SU-DHL-6 (cell line): ENCODE measurements at regions not wholly inside any gene's neighbourhood (a gene's known extent, or its start where the extent isn't known, plus 50 kb on each side); places are given as distances from the start of the nearest gene placed in this dataset.
"Not testable (repeated sequence)": the region's sequence is repeated elsewhere in the genome, so short reads cannot be mapped to it uniquely, and the experiment has no call there.

Source experiments
- H2AFZ ChIP-seq: fragments of 200-600 bp; sonication (generic); 2 replicates; pipeline ENCODE4 v1.6.1; 2014; ENCODE audit warnings: low read depth, mild to moderate bottlenecking, moderate library complexity, mixed read lengths, antibody characterized with exemption, low read length; ENCODE audit not compliant: severe bottlenecking
- H3F3A ChIP-seq: fragments of 200-600 bp; shearing (Covaris generic); 2 replicates; pipeline ENCODE4 v1.6.0; 2016; ENCODE audit warnings: antibody characterized with exemption, mild to moderate bottlenecking; ENCODE audit not compliant: insufficient read depth
- H3K27ac ChIP-seq: fragments of 200-600 bp; sonication (generic); 2 replicates; pipeline ENCODE4 v1.5.1; 2016; ENCODE audit warnings: low read depth, mild to moderate bottlenecking, low read length, moderate library complexity, mixed read lengths
- H3K27me3 ChIP-seq: fragments of 200-600 bp; sonication (generic), shearing (Covaris generic); 2 replicates; pipeline ENCODE4 v1.6.0; 2014; ENCODE audit warnings: mild to moderate bottlenecking, low read length
- H3K36me3 ChIP-seq: fragments of 200-600 bp; sonication (generic); 2 replicates; pipeline ENCODE4 v1.6.1; 2014; ENCODE audit warnings: mild to moderate bottlenecking, low read length, mixed read lengths
- H3K4me2 ChIP-seq: fragments of 300-600, 200-600 bp; shearing (Covaris generic), sonication (generic); 2 replicates; pipeline ENCODE4 v1.6.0; 2014; ENCODE audit warnings: low read length, low read depth, mild to moderate bottlenecking; ENCODE audit not compliant: poor library complexity, severe bottlenecking
- H3K4me3 ChIP-seq: fragments of 200-600 bp; sonication (generic); 2 replicates; pipeline ENCODE4 v1.5.1; 2014; ENCODE audit warnings: antibody characterized with exemption, low read length, mild to moderate bottlenecking, mixed read lengths; ENCODE audit not compliant: insufficient read depth, poor library complexity, severe bottlenecking
- H3K79me2 ChIP-seq: fragments of 200-600 bp; sonication (generic); 2 replicates; pipeline ENCODE4 v1.6.1; 2014; ENCODE audit warnings: mild to moderate bottlenecking, low read length, moderate library complexity; ENCODE audit not compliant: insufficient read depth
- H3K9ac ChIP-seq: fragments of 200-600 bp; sonication (generic); 2 replicates; pipeline ENCODE4 v1.7.0; 2014; ENCODE audit warnings: mild to moderate bottlenecking, low read length
- H3K9me2 ChIP-seq: fragments of 200-600 bp; sonication (generic); replicated peaks from 2 replicates; pipeline ENCODE4 v1.6.1; 2014; ENCODE audit warnings: low read length; ENCODE audit not compliant: insufficient read depth
- H3K9me3 ChIP-seq: fragments of 200-600 bp; sonication (generic); 2 replicates; pipeline ENCODE4 v1.6.1; 2014; ENCODE audit warnings: low read length, mixed read lengths; ENCODE audit not compliant: insufficient read depth
- H4K20me1 ChIP-seq: fragments of 200-600 bp; sonication (generic); 2 replicates; pipeline ENCODE4 v1.6.1; 2014; ENCODE audit warnings: low read depth, mild to moderate bottlenecking, antibody characterized with exemption, low read length, moderate library complexity, mixed read lengths
- EZH2phosphoT487 ChIP-seq: fragments of 200-600 bp; sonication (generic), shearing (Covaris generic); conservative IDR thresholded peaks from 2 replicates; pipeline ENCODE4 v1.6.1; 2018; ENCODE audit warnings: mild to moderate bottlenecking, antibody characterized with exemption, low read length, moderate library complexity, mixed read lengths
- TF ChIP-seq, protein P1 (sequence below): fragments of 200-600 bp; sonication (generic); IDR thresholded peaks from one replicate; pipeline ENCODE4 v1.5.1; 2017; ENCODE audit warnings: antibody characterized with exemption, mild to moderate bottlenecking, low read length, moderate library complexity; ENCODE audit not compliant: insufficient read depth, poor library complexity, severe bottlenecking

DNA sequence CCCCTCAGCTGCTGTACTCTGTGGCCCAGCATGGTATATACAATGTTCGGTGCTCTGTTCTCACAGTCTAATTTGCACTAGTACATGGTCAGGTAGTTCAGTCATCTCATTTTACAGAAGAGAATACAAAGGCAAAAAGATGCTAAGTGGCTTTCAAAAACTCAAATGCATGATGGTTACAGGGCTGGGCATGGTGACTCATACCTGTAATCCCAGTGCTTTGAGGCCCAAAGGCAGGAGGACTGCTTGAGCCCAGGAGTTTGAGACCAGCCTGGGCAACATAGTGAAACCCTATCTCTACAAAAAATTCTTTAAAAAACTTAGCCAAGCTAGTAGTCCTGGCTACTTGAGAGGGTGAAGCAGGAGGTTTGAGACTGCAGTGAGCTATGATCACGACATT lies 210.5 kb upstream of the KIT start:
- Histone ChIP-seq H3K27ac (no peak overlapping the region), H3K4me2 (no peak overlapping the region), H3K4me3 (no peak overlapping the region), H3K9me2 (no peaks in the 10 kb centered on the region), H3F3A (no peaks in the 10 kb centered on the region), H3K79me2 (no peaks in the 10 kb centered on the region), H2AFZ (no peak overlapping the region), H4K20me1 (no peaks in the 10 kb centered on the region), H3K9ac (no peak overlapping the region), H3K36me3 (no peaks in the 10 kb centered on the region), H3K9me3 (no peaks in the 10 kb centered on the region), H3K27me3 (no peaks in the 10 kb centered on the region)
- TF ChIP-seq, protein P1, sequence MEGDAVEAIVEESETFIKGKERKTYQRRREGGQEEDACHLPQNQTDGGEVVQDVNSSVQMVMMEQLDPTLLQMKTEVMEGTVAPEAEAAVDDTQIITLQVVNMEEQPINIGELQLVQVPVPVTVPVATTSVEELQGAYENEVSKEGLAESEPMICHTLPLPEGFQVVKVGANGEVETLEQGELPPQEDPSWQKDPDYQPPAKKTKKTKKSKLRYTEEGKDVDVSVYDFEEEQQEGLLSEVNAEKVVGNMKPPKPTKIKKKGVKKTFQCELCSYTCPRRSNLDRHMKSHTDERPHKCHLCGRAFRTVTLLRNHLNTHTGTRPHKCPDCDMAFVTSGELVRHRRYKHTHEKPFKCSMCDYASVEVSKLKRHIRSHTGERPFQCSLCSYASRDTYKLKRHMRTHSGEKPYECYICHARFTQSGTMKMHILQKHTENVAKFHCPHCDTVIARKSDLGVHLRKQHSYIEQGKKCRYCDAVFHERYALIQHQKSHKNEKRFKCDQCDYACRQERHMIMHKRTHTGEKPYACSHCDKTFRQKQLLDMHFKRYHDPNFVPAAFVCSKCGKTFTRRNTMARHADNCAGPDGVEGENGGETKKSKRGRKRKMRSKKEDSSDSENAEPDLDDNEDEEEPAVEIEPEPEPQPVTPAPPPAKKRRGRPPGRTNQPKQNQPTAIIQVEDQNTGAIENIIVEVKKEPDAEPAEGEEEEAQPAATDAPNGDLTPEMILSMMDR: no peak
- TF ChIP-seq EZH2phosphoT487: no peak

DNA sequence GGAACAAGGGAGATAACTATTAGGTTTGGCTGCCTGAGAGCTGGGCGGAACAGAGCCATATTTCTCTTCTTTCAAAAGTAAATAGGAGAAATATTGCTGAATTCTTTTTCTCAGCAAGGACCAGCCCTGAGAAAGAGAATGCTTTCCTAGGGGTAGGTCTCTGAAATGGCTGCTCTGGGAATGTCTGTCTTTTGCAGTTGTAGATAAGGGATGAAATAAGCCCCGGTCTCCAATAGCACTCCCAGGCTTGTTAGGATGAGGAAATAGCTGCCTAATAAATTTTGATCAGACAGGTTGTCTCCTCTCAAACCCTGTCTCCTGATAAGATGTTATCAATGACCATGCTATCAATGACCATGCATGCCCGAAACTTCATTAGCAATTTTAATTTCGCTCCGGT lies 207.8 kb upstream of the KIT start:
- Histone ChIP-seq H3K9me2 (no peaks in the 10 kb centered on the region), H4K20me1 (no peaks in the 10 kb centered on the region), H3K9me3 (no peaks in the 10 kb centered on the region), H3K4me2 (no peak overlapping the region), H3K4me3 (no peak overlapping the region), H3F3A (no peaks in the 10 kb centered on the region), H3K79me2 (no peaks in the 10 kb centered on the region), H2AFZ (no peak overlapping the region), H3K27ac (no peak overlapping the region), H3K27me3 (no peaks in the 10 kb centered on the region), H3K36me3 (no peaks in the 10 kb centered on the region), H3K9ac (no peak overlapping the region)
- no peak for TF ChIP-seq EZH2phosphoT487

DNA sequence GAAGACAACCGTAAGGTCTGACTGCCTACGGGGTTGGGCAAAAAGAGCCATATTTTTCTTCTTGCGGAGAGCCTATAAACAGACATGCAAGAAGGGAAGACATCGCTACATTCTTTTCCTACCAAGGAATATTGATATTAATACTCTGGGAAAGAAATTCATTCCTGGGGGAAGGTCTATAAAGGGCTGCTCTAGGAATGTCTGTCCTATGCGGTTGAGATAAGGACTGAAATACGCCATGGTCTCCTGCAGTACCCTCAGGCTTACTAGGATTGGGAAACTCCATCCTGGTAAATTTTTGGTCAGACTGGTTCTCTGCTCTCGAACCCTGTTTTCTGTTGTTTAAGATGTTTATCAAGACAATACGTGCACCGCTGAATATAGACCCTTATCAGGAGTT lies 190.8 kb upstream of the KIT start:
- H3K36me3 ChIP-seq, H3F3A ChIP-seq, H3K9me3 ChIP-seq, H3K79me2 ChIP-seq, H4K20me1 ChIP-seq, H3K27ac ChIP-seq, H3K4me2 ChIP-seq, H3K4me3 ChIP-seq, H3K9me2 ChIP-seq, H3K9ac ChIP-seq, H2AFZ ChIP-seq, H3K27me3 ChIP-seq: not testable (repeated sequence)

DNA sequence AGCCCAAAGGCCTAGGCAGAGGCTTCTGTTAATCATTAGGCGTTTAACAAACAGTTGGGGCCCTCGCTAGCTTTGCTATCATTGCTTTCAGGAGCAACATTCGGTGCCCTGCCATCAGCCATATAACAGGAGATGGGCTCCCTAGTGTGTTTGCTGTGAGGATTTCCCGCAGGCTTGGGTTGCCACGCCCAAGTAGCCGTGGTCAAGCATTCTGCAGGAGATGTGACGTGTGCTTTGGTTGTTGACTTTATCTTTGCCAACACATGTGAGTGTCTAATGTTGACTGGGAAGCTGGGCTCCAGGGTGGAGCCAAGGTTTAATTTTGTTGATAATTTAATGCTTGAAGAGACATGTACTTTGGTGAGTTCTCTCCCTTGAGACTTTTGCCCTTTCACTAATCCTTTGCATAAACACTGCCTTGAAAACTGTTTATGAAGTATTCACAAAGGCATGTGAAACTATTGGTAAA lies 184.6 kb upstream of the KIT start:
- Histone ChIP-seq H3K27ac (no peak overlapping the region), H3K4me2 (no peak overlapping the region), H3F3A (no peaks in the 10 kb centered on the region), H3K9ac (no peak overlapping the region), H3K36me3 (no peaks in the 10 kb centered on the region), H3K79me2 (no peaks in the 10 kb centered on the region), H2AFZ (no peak overlapping the region), H4K20me1 (no peaks in the 10 kb centered on the region), H3K9me3 (no peaks in the 10 kb centered on the region), H3K9me2 (no peaks in the 10 kb centered on the region), H3K4me3 (no peak overlapping the region), H3K27me3 (no peaks in the 10 kb centered on the region)
- TF ChIP-seq, protein P1: no peak
- no peak for TF ChIP-seq EZH2phosphoT487
